MCF 10A (cell line): ENCODE measurements at regions not wholly inside any gene's neighbourhood (a gene's known extent, or its start where the extent isn't known, plus 50 kb on each side); places are given as distances from the start of the nearest gene placed in this dataset.

Experiments
- BruUV-seq: library from RNA; stranded (reverse); fragments of 400-500 nt; replicated peaks from 2 replicates; lab custom pipeline; 2021; lab: Mats Ljungman, UMichigan
- CTCF ChIA-PET: fragments of 300-600 bp; sonication (Branson Sonifier 250); formaldehyde crosslinking; extraction: SDS; loops from one replicate; lab custom pipeline; 2021; ENCODE audit warnings: antibody characterized with exemption, inconsistent platforms; lab: Yijun Ruan, JAX
- POLR2A ChIA-PET: fragments of 300-600, 350-650 bp; sonication (Branson Sonifier 250); formaldehyde crosslinking; extraction: SDS; loops from one replicate; lab custom pipeline; 2020; ENCODE audit warnings: antibody characterized with exemption, inconsistent platforms; lab: Yijun Ruan, JAX
- DNase-seq: peaks from one replicate; pipeline ENCODE4 v3.0.0-alpha.2; 2018; ENCODE audit not compliant: unreplicated experiment
- H3K27ac Mint-ChIP-seq: one replicate; pipeline ENCODE4 v1.8.0; 2022; ENCODE audit warnings: mild to moderate bottlenecking, low read depth, mixed read lengths; ENCODE audit not compliant: unreplicated experiment
- H3K27me3 Mint-ChIP-seq: one replicate; pipeline ENCODE4 v1.8.0; 2022; ENCODE audit warnings: mixed read lengths; ENCODE audit not compliant: insufficient read depth, unreplicated experiment
- H3K36me3 Mint-ChIP-seq: one replicate; pipeline ENCODE4 v1.8.0; 2022; ENCODE audit warnings: mild to moderate bottlenecking, moderate library complexity, mixed read lengths; ENCODE audit not compliant: insufficient read depth, unreplicated experiment
- H3K4me1 Mint-ChIP-seq: one replicate; pipeline ENCODE4 v1.8.0; 2022; ENCODE audit warnings: mixed read lengths; ENCODE audit not compliant: insufficient read depth, unreplicated experiment
- H3K4me3 Mint-ChIP-seq: one replicate; pipeline ENCODE4 v1.8.0; 2022; ENCODE audit warnings: mild to moderate bottlenecking, moderate library complexity, mixed read lengths; ENCODE audit not compliant: unreplicated experiment
- H3K9me3 Mint-ChIP-seq: one replicate; pipeline ENCODE4 v1.8.0; 2022; ENCODE audit warnings: mixed read lengths; ENCODE audit not compliant: unreplicated experiment
- intact Hi-C: fragments of 100-400 bp; cut with micrococcal nuclease; formaldehyde crosslinking; loops from 2 replicates; pipeline ENCODE4 v1.14.1; 2022
- TF ChIP-seq, protein P1 (sequence below): fragments of 200-600 bp; IDR thresholded peaks from one replicate; pipeline ENCODE4 v1.8.0; 2022; ENCODE audit warnings: antibody characterized with exemption, mild to moderate bottlenecking; ENCODE audit not compliant: unreplicated experiment

DNA sequence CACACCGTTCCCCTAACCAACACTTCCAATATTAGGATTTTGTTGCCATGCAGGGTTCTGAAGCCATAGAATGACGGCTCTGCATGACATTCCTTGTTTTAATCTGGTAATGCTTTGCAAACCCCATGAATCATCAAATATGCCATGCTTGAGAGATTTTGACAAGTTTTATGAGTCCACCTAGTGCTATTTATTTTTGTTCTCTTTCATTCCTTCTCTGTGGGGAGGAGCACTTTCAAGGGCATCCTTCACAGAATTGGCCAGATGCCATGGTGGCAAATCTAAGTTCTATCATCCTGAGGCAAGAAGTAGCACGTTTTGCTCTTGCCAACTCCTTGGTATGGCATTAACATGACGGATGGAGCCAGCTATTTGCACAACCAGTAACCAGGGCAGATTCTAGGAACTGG is 268.4 kb downstream of the FAM76B start:
- peak overlapping the region; percentile 50 for H3K27ac Mint-ChIP-seq
- ChIA-PET POLR2A (interaction anchor here (0.6 to 5.7 kb wide), 4 partner anchors 9 to 292 kb away, joined by 3 to 37 read pairs (median 4); no protein-coding TSS in a partner anchor), CTCF (interaction anchor here (3.1 kb wide), 1 partner anchor 184 kb away, joined by 10 read pairs; no protein-coding TSS in a partner anchor)
- DNase-seq: peak; percentile 89
- H3K4me3 Mint-ChIP-seq: no peak overlapping the region
- no peaks in the 10 kb centered on the region for H3K9me3 Mint-ChIP-seq
- intact Hi-C loops: loop anchor here (1.0 to 10.0 kb wide), 4 partner anchors 61 to 366 kb away; no protein-coding TSS in a partner anchor
- H3K4me1 Mint-ChIP-seq: peaks cover 32% of the 10 kb centered on the region
- no peaks in the 10 kb centered on the region for H3K36me3 Mint-ChIP-seq
- TF ChIP-seq, protein P1, sequence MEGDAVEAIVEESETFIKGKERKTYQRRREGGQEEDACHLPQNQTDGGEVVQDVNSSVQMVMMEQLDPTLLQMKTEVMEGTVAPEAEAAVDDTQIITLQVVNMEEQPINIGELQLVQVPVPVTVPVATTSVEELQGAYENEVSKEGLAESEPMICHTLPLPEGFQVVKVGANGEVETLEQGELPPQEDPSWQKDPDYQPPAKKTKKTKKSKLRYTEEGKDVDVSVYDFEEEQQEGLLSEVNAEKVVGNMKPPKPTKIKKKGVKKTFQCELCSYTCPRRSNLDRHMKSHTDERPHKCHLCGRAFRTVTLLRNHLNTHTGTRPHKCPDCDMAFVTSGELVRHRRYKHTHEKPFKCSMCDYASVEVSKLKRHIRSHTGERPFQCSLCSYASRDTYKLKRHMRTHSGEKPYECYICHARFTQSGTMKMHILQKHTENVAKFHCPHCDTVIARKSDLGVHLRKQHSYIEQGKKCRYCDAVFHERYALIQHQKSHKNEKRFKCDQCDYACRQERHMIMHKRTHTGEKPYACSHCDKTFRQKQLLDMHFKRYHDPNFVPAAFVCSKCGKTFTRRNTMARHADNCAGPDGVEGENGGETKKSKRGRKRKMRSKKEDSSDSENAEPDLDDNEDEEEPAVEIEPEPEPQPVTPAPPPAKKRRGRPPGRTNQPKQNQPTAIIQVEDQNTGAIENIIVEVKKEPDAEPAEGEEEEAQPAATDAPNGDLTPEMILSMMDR: no peak
- H3K27me3 Mint-ChIP-seq: no peaks in the 10 kb centered on the region
- no TSS peak for BruUV-seq

GRCh38 chr11:95520369-95521132 is 269.0 kb downstream of the FAM76B start:
- intact Hi-C loops: loop anchor here (1.0 to 10.0 kb wide), 4 partner anchors 62 to 366 kb away; no protein-coding TSS in a partner anchor
- CTCF ChIA-PET: no interaction called here

GRCh38 chr11:95519912-95520311 is 269.7 kb downstream of the FAM76B start:
- POLR2A ChIA-PET: no interaction called here
- Mint-ChIP-seq H3K4me3 (no peak overlapping the region), H3K27me3 (no peaks in the 10 kb centered on the region), H3K27ac (peak overlapping the region; percentile 50), H3K4me1 (peaks cover 42% of the 10 kb centered on the region), H3K36me3 (no peaks in the 10 kb centered on the region), H3K9me3 (peaks cover 7% of the 10 kb centered on the region)
- intact Hi-C loops: loop anchor here (5.0 to 10.0 kb wide), 3 partner anchors 62 to 365 kb away; no protein-coding TSS in a partner anchor
- no TSS peak for BruUV-seq
- no peak for DNase-seq
- CTCF ChIA-PET: no interaction called here
- TF ChIP-seq, protein P1: no peak

More at GRCh38 chr11:95520369-95521132, 269.0 kb downstream of the FAM76B start:
- Mint-ChIP-seq H3K36me3 (no peaks in the 10 kb centered on the region), H3K4me3 (no peak overlapping the region), H3K27ac (peak overlapping the region; percentile 50), H3K27me3 (no peaks in the 10 kb centered on the region), H3K4me1 (peaks cover 37% of the 10 kb centered on the region), H3K9me3 (peaks cover 5% of the 10 kb centered on the region)
- TF ChIP-seq, protein P1: no peak
- POLR2A ChIA-PET: interaction anchor here (0.6 to 5.7 kb wide), 4 partner anchors 8 to 291 kb away, joined by 3 to 37 read pairs (median 4); no protein-coding TSS in a partner anchor
- DNase-seq: no peak
- no TSS peak for BruUV-seq

- no peak for DNase-seq
- Mint-ChIP-seq H3K4me3 (no peak overlapping the region), H3K27me3 (no peaks in the 10 kb centered on the region), H3K9me3 (peaks cover 7% of the 10 kb centered on the region), H3K4me1 (peaks cover 48% of the 10 kb centered on the region), H3K36me3 (no peaks in the 10 kb centered on the region), H3K27ac (no peak overlapping the region)
- ChIA-PET POLR2A (interaction anchor here (1.0 to 2.0 kb wide), 3 partner anchors 76 to 286 kb away, joined by 3 to 5 read pairs (median 4); partner anchors contain the start of gene SESN3), CTCF (interaction anchor here (1.3 to 1.6 kb wide), 2 partner anchors 10 to 188 kb away, joined by 4 to 5 read pairs; no protein-coding TSS in a partner anchor)
- intact Hi-C loops: no loop called here
- no TSS peak for BruUV-seq
- TF ChIP-seq, protein P1: no peak
Measured at GRCh38 chr11:95517453-95517852, 272.1 kb downstream of the FAM76B start.
